ENCODE measurements at regions not wholly inside any gene's neighbourhood (a gene's known extent, or its start where the extent isn't known, plus 50 kb on each side); places are given as distances from the start of the nearest gene placed in this dataset.

DNA sequence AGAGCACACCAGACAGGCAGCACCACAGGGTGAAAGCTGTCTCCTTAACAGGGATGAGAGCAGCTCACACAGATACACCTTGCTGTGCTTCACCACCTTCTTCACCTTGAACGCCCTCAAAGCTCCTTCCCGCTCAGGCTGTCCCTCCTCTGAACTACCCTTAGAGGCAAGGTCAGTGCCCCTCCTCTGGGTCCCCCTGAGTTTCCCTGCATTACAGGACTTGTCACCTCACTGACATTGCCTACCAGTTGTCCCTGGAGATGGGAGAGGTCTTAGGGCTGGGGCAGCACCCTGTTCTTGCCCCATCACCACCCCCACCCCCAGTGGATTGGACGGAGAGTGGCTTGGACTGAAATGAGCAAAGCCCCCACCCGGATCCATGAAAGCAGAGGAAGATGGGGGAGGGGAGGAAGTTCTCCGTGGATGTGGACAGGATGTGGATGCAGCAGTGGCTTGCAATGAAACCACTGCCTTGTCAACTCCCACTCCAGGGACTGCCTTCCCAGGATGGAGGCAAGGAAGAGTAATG, 73.2 kb upstream of the CDH5 start:
- TF ChIP-seq, protein P1, sequence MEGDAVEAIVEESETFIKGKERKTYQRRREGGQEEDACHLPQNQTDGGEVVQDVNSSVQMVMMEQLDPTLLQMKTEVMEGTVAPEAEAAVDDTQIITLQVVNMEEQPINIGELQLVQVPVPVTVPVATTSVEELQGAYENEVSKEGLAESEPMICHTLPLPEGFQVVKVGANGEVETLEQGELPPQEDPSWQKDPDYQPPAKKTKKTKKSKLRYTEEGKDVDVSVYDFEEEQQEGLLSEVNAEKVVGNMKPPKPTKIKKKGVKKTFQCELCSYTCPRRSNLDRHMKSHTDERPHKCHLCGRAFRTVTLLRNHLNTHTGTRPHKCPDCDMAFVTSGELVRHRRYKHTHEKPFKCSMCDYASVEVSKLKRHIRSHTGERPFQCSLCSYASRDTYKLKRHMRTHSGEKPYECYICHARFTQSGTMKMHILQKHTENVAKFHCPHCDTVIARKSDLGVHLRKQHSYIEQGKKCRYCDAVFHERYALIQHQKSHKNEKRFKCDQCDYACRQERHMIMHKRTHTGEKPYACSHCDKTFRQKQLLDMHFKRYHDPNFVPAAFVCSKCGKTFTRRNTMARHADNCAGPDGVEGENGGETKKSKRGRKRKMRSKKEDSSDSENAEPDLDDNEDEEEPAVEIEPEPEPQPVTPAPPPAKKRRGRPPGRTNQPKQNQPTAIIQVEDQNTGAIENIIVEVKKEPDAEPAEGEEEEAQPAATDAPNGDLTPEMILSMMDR (IDR thresholded peaks at IDR 0.05) = no peak
- TF ChIP-seq POLR2A (IDR thresholded peaks at IDR 0.05) = no peak
- no peak for TF ChIP-seq EP300 (IDR thresholded peaks at IDR 0.05)
